BJ (cell line): ENCODE measurements at regions not wholly inside any gene's neighbourhood (a gene's known extent, or its start where the extent isn't known, plus 50 kb on each side); places are given as distances from the start of the nearest gene placed in this dataset.

Source experiments
- CTCF ChIA-PET: fragments of 350-600 bp; formaldehyde crosslinking; extraction: SDS; loops from one replicate; lab custom pipeline; 2021; ENCODE audit warnings: antibody characterized with exemption, inconsistent platforms; lab: Yijun Ruan, JAX
- POLR2A ChIA-PET: fragments of 300-600 bp; sonication (Branson Sonifier 250); formaldehyde crosslinking; extraction: SDS; loops from one replicate; lab custom pipeline; 2021; ENCODE audit warnings: antibody characterized with exemption; lab: Charles Lee
- DNase-seq: peaks from one replicate; pipeline ENCODE4 v3.0.0-alpha.2; 2011; ENCODE audit warnings: low read depth
- H3K27me3 ChIP-seq: 2 replicates; pipeline ENCODE4 v1.6.0; 2011; ENCODE audit warnings: low read length; ENCODE audit not compliant: control insufficient read depth, insufficient read depth
- H3K36me3 ChIP-seq: 2 replicates; pipeline ENCODE4 v1.5.1; 2011; ENCODE audit warnings: low read length; ENCODE audit not compliant: control insufficient read depth, insufficient read depth
- H3K4me3 ChIP-seq: 2 replicates; pipeline ENCODE4 v1.5.1; 2011; ENCODE audit warnings: low read depth, mild to moderate bottlenecking, control low read depth, low read length
- CTCF ChIP-seq: IDR thresholded peaks from 2 replicates; pipeline ENCODE4 v1.5.1; 2011; ENCODE audit warnings: low read depth, mild to moderate bottlenecking, control low read depth, inconsistent platforms, low read length, moderate library complexity; ENCODE audit not compliant: insufficient read depth

- Histone ChIP-seq H3K36me3 (no peaks in the 10 kb centered on the region), H3K27me3 (no peaks in the 10 kb centered on the region), H3K4me3 (no peak overlapping the region)
- ChIA-PET POLR2A (no interaction called here), CTCF (no interaction called here)
- no peak for TF ChIP-seq CTCF
- no peak for DNase-seq
Observed at GRCh38 chr11:92457250-92457649, 232.6 kb downstream of the FAT3 start.

GRCh38 chr11:92458486-92458885, 233.9 kb downstream of the FAT3 start:
- Histone ChIP-seq H3K36me3 (no peaks in the 10 kb centered on the region), H3K4me3 (no peak overlapping the region), H3K27me3 (no peaks in the 10 kb centered on the region)
- CTCF ChIA-PET: no interaction called here
- DNase-seq: no peak
- POLR2A ChIA-PET: no interaction called here
- TF ChIP-seq CTCF: no peak

- ChIA-PET CTCF (interaction anchor here (1.2 to 1.7 kb wide), 2 partner anchors 10 to 12 kb away, joined by 3 to 4 read pairs; no protein-coding TSS in a partner anchor), POLR2A (no interaction called here)
- Histone ChIP-seq H3K27me3 (no peaks in the 10 kb centered on the region), H3K36me3 (no peaks in the 10 kb centered on the region), H3K4me3 (no peak overlapping the region)
- TF ChIP-seq CTCF: no peak
- no peak for DNase-seq
Observed at GRCh38 chr11:92460213-92460612, 235.6 kb downstream of the FAT3 start.

- no peaks in the 10 kb centered on the region for H3K27me3 ChIP-seq
- H3K36me3 ChIP-seq: no peaks in the 10 kb centered on the region
- ChIA-PET CTCF (no interaction called here), POLR2A (no interaction called here)
- no peak for TF ChIP-seq CTCF
- no peak for DNase-seq
- no peak overlapping the region for H3K4me3 ChIP-seq
Observed at GRCh38 chr11:92461447-92461846, 236.8 kb downstream of the FAT3 start.

GRCh38 chr11:92462821-92463220, 238.2 kb downstream of the FAT3 start:
- CTCF ChIA-PET: no interaction called here
- Histone ChIP-seq H3K4me3 (no peak overlapping the region), H3K36me3 (no peaks in the 10 kb centered on the region), H3K27me3 (no peaks in the 10 kb centered on the region)
- no peak for DNase-seq
- POLR2A ChIA-PET: no interaction called here
- no peak for TF ChIP-seq CTCF
